ENCODE measurements at regions not wholly inside any gene's neighbourhood (a gene's known extent, or its start where the extent isn't known, plus 50 kb on each side); places are given as distances from the start of the nearest gene placed in this dataset.

GRCh38 chr5:85170183-85170582 is 785.5 kb upstream of the EDIL3 start:
- DNase-seq, result no peak

- DNase-seq, result no peak
Measured at GRCh38 chr5:85173469-85173868, 788.8 kb upstream of the EDIL3 start.

- DNase-seq, result no peak
Measured at GRCh38 chr5:85182344-85182743, 797.7 kb upstream of the EDIL3 start.

GRCh38 chr5:85204289-85204688 is 819.6 kb upstream of the EDIL3 start:
- no peak for DNase-seq

GRCh38 chr5:85205430-85205829 is 820.8 kb upstream of the EDIL3 start:
- DNase-seq, result no peak

- no peak for DNase-seq
Measured at GRCh38 chr5:85225388-85225787, 840.7 kb upstream of the EDIL3 start.

GRCh38 chr5:85249204-85249603 is 864.5 kb upstream of the EDIL3 start:
- DNase-seq, result no peak

GRCh38 chr5:85263125-85263524 is 878.4 kb upstream of the EDIL3 start:
- no peak for DNase-seq

GRCh38 chr5:85266692-85267091 is 882.0 kb upstream of the EDIL3 start:
- DNase-seq, result no peak

GRCh38 chr5:85268194-85268593 is 883.5 kb upstream of the EDIL3 start:
- no peak for DNase-seq

GRCh38 chr5:85278193-85278592 is 893.5 kb upstream of the EDIL3 start:
- DNase-seq, result no peak

GRCh38 chr5:85288914-85289313 is 904.2 kb upstream of the EDIL3 start:
- no peak for DNase-seq

- peak; percentile 15 to 28 for DNase-seq
Measured at GRCh38 chr5:85293145-85293785, 908.6 kb upstream of the EDIL3 start.

GRCh38 chr5:85304524-85304923 is 919.8 kb upstream of the EDIL3 start:
- DNase-seq, result no peak

- no peak for DNase-seq
Measured at GRCh38 chr5:85305766-85306165, 921.1 kb upstream of the EDIL3 start.

GRCh38 chr5:85311536-85311935 is 926.9 kb upstream of the EDIL3 start:
- no peak for DNase-seq

- no peak for DNase-seq
Measured at GRCh38 chr5:85320495-85320894, 935.8 kb upstream of the EDIL3 start.

GRCh38 chr5:85333276-85333675 is 948.6 kb upstream of the EDIL3 start:
- DNase-seq, result peak; percentile 34 to 38

- DNase-seq, result no peak
Measured at GRCh38 chr5:85337435-85337834, 952.8 kb upstream of the EDIL3 start.

GRCh38 chr5:85340790-85341189 is 956.1 kb upstream of the EDIL3 start:
- no peak for DNase-seq

- DNase-seq, result no peak
Measured at GRCh38 chr5:85345818-85346217, 961.1 kb upstream of the EDIL3 start.

GRCh38 chr5:85357309-85357708 is 972.6 kb upstream of the EDIL3 start:
- no peak for DNase-seq

- DNase-seq, result no peak
Measured at GRCh38 chr5:85375525-85375924, 990.8 kb upstream of the EDIL3 start.

GRCh38 chr5:85388770-85389169 is 1004.1 kb upstream of the EDIL3 start:
- peak; percentile 28 to 31 for DNase-seq
